GM10266 (cell line): ENCODE measurements at regions not wholly inside any gene's neighbourhood (a gene's known extent, or its start where the extent isn't known, plus 50 kb on each side); places are given as distances from the start of the nearest gene placed in this dataset.
A peak's percentile ranks its signal among the peaks of the same experiment; 100 is the strongest.

Source experiments
- DNase-seq: peaks from one replicate; pipeline ENCODE4 v3.0.0; 2012; ENCODE audit errors: extremely low spot score
- CTCF ChIP-seq: IDR thresholded peaks from 2 replicates; pipeline ENCODE4 v1.5.1; 2012; ENCODE audit warnings: mild to moderate bottlenecking, low read depth; ENCODE audit not compliant: control insufficient read depth, insufficient read depth; ENCODE audit errors: missing control alignments

DNA sequence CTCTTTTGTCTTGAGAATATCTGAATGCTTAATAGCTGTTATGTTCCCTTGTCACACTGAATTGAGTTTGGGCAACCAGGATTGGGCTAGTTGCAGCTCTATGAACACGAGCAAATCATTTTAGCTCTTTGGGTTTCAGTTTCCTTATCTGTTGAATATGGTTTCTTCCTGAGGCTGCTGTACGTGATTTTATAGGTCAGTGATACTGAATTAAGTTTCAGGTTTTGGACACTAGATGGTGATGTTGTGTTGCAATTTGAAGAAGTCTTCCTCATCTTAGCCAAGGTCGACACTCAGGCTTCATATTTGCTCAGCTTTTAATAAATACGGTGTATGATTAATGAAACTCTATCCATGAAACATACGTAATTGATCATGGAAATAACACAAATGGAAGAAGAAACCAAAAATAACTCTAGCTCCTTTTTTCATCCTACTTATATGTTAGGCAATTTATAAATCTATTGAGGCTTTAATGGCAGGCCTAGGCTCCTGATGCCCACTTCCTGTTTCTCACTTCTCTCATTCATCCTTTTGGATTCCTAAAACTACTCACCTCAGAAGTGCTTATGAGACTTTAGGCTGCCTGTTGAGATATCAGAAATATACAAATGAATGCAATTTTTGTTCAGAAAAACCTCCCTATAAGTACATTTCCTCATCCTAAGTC is 354.1 kb upstream of the MAP3K7 start:
- DNase-seq: peak; percentile 62

GRCh38 chr6:90939906-90940305 is 353.0 kb upstream of the MAP3K7 start:
- no peak for DNase-seq
- no peak for TF ChIP-seq CTCF

More for the DNA sequence above, 354.1 kb upstream of the MAP3K7 start:
- peak; percentile 51 for TF ChIP-seq CTCF

DNA sequence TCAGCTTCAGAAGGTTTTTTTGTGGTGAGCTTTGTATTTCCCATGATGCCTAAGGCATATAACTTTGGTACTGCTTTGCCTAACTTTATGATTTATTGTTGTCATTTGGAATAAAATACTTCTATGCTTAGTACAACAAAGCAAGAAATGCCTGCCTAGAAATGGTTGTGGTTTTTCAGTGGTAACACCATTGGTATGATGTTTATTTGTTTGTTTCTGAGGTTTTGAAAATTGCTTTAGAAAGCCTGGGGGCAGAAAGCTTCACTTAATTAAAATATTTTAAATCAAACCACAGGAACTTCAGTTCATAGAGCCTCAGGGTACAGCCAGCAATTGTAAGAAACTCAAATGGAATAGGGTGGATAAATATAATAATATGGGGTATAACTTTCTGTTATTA is 351.2 kb upstream of the MAP3K7 start:
- TF ChIP-seq CTCF: no peak
- DNase-seq: no peak

DNA sequence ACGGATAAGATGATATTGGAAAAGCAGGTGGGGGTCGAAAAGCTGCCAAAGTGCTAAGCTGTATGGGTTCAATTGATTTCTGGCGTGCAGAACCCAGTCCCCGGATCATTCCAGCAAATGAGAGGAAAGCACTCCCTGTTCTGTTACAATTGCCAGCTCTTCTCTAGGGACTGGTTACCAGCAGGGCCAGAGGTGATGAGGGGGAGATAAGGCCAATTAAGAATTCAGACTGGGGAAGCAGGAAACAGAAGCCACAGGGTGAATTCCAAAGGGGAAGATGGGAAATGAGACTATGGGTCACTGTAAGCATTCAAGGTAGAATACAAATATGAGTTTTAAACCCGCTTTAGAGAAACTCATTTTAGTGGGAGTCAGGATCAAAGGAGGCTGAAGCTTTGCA is 349.4 kb upstream of the MAP3K7 start:
- TF ChIP-seq CTCF: no peak
- no peak for DNase-seq

- no peak for DNase-seq
- no peak for TF ChIP-seq CTCF
Measured at GRCh38 chr6:90934966-90935365, 348.1 kb upstream of the MAP3K7 start.

DNA sequence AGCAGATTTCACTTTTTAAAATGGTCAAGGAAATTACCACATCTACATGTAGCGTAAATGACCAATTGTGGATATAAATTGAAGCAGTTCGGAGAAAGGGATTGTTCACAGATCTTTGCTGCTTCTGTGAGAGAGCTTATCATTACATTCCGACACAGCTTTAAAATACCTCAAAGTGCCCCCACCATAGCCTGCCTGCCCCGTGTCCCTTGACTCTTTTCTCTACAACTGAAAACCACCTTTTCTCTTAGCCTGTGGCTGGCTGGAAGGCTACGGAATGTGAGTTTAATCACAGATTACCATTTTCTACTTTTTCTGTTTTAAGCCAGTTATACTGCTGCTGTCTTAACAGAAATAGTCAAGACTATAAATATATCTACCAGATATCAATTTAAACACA is 347.2 kb upstream of the MAP3K7 start:
- no peak for DNase-seq
- TF ChIP-seq CTCF: no peak

DNA sequence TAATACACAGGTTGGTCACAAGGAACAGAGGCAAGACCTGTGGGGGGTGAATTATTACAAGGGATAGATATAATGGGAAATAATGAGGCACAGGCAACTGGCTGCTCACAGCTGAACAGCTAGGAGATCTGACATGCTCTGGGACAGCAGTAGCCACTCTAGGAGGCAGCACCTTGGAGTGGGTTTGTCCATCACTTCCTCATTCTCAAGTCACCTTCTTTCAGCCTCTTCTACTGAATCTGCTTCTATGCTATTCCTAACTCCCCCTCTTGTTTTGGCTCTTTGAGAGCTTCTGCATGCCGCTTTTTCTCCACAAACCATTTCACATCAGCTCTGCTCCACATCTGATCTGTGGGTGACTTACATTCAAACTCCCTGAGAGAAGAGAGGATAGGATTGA is 345.5 kb upstream of the MAP3K7 start:
- no peak for DNase-seq
- no peak for TF ChIP-seq CTCF
